GM12891 (cell line): ENCODE measurements at regions not wholly inside any gene's neighbourhood (a gene's known extent, or its start where the extent isn't known, plus 50 kb on each side); places are given as distances from the start of the nearest gene placed in this dataset.

ENCODE experiments used
- POLR2A ChIP-seq: IDR thresholded peaks from 2 replicates; pipeline ENCODE4 v1.6.1; 2011; ENCODE audit warnings: low read depth, low read length, control low read depth
- POLR2AphosphoS5 ChIP-seq: IDR thresholded peaks from 2 replicates; pipeline ENCODE4 v1.6.1; 2011; ENCODE audit warnings: low read depth, low read length, control low read depth
- TAF1 ChIP-seq: IDR thresholded peaks from 2 replicates; pipeline ENCODE4 v1.6.1; 2011; ENCODE audit warnings: low read depth, low read length, control low read depth

- TF ChIP-seq POLR2A (no peak), POLR2AphosphoS5 (no peak), TAF1 (no peak)
These were observed 350.4 kb upstream of the CLINT1 start for GRCh38 chr5:158209219-158209908.
